Uterus (tissue), 3 donors: ENCODE measurements at regions not wholly inside any gene's neighbourhood (a gene's known extent, or its start where the extent isn't known, plus 50 kb on each side); places are given as distances from the start of the nearest gene placed in this dataset.

ENCODE experiments used
- DNase-seq, 2 donors: peaks; one replicate each; pipeline ENCODE4 v3.0.0-alpha.2; 2019 to 2020
- H3K27ac ChIP-seq, 2 donors: fragments of 200-600 bp; sonication (generic); 1 replicate in 1 of 2; 2 replicates in 1 of 2; pipeline ENCODE4 v1.5.1; 2016 to 2018
- H3K27me3 ChIP-seq, 2 donors: fragments of 200-600 bp; sonication (generic); one replicate each; pipeline ENCODE4 v1.5.1; 2018 to 2019; ENCODE audit warnings: control low read depth in 1 of 2
- H3K36me3 ChIP-seq, 2 donors: fragments of 200-600 bp; sonication (generic); one replicate each; pipeline ENCODE4 v1.5.1; 2019; ENCODE audit warnings: control low read depth in 1 of 2
- H3K4me1 ChIP-seq, 2 donors: fragments of 200-600 bp; sonication (generic); one replicate each; pipeline ENCODE4 v1.5.1; 2018 to 2019; ENCODE audit warnings: control low read depth in 1 of 2
- H3K4me3 ChIP-seq, 2 donors: fragments of 200-600 bp; sonication (generic); 1 replicate in 1 of 2; 2 replicates in 1 of 2; pipeline ENCODE4 v1.5.1; 2018 to 2019; ENCODE audit warnings: mild to moderate bottlenecking in 1 of 2
- H3K9me3 ChIP-seq, 2 donors: fragments of 200-600 bp; sonication (generic); one replicate each; pipeline ENCODE4 v1.5.1; 2019; ENCODE audit warnings: control low read depth in 1 of 2
- CTCF ChIP-seq, 4 experiments: fragments of 200-600 bp in 2 of 4; fragments of 450-650 bp in 2 of 4; sonication (generic) in 2 of 4; IDR thresholded peaks; one replicate each; pipeline ENCODE4 v1.5.1; 2016 to 2019; ENCODE audit warnings: antibody characterized with exemption in 4 of 4, mild to moderate bottlenecking in 2 of 4, moderate library complexity in 1 of 4
- POLR2A ChIP-seq, 2 donors: fragments of 450-650 bp; IDR thresholded peaks; one replicate each; pipeline ENCODE4 v1.6.1; 2016; ENCODE audit warnings: antibody characterized with exemption in 2 of 2, mild to moderate bottlenecking in 1 of 2, moderate library complexity in 1 of 2
- intact Hi-C: fragments of 100-400 bp; cut with DNase I; formaldehyde crosslinking; loops from one replicate; pipeline ENCODE4 v1.15.1; 2023; ENCODE audit warnings: low total_unique reads
- donor health status: DM: yes; HTN: yes; CAD: no.

- H3K9me3 ChIP-seq, result no peaks in the 10 kb centered on the region
- no peaks in the 10 kb centered on the region for H3K36me3 ChIP-seq
- intact Hi-C loops, result no loop called here
- H3K27me3 ChIP-seq, result no peaks in the 10 kb centered on the region
- TF ChIP-seq CTCF (IDR thresholded peaks at IDR 0.05) (no peak), POLR2A (IDR thresholded peaks at IDR 0.05) (no peak)
- no peak overlapping the region for H3K4me3 ChIP-seq
- H3K27ac ChIP-seq, result no peak overlapping the region
- H3K4me1 ChIP-seq, result no peaks in the 10 kb centered on the region
- DNase-seq, result no peak
Measured at GRCh38 chr12:24714237-24714636, 234.7 kb downstream of the BCAT1 start.

- Histone ChIP-seq H3K27me3 (no peaks in the 10 kb centered on the region), H3K27ac (no peak overlapping the region), H3K4me1 (no peaks in the 10 kb centered on the region), H3K36me3 (no peaks in the 10 kb centered on the region), H3K4me3 (no peak overlapping the region), H3K9me3 (no peaks in the 10 kb centered on the region)
- TF ChIP-seq CTCF (IDR thresholded peaks at IDR 0.05), result no peak
- TF ChIP-seq POLR2A (IDR thresholded peaks at IDR 0.05), result no peak
- no peak for DNase-seq
- intact Hi-C loops, result no loop called here
Measured at GRCh38 chr12:24711056-24712008, 237.6 kb downstream of the BCAT1 start.

- intact Hi-C loops, result no loop called here
Measured at GRCh38 chr12:24709216-24709615, 239.7 kb downstream of the BCAT1 start.

GRCh38 chr12:24708718-24709117 lies 240.2 kb downstream of the BCAT1 start:
- Histone ChIP-seq H3K4me3 (no peak overlapping the region), H3K27me3 (no peaks in the 10 kb centered on the region), H3K27ac (no peak overlapping the region), H3K36me3 (no peaks in the 10 kb centered on the region), H3K9me3 (no peaks in the 10 kb centered on the region), H3K4me1 (no peaks in the 10 kb centered on the region)
- intact Hi-C loops, result no loop called here
- no peak for DNase-seq
- TF ChIP-seq CTCF (IDR thresholded peaks at IDR 0.05) (no peak), POLR2A (IDR thresholded peaks at IDR 0.05) (no peak)

More at GRCh38 chr12:24709216-24709615, 239.7 kb downstream of the BCAT1 start:
- TF ChIP-seq CTCF (IDR thresholded peaks at IDR 0.05) (no peak), POLR2A (IDR thresholded peaks at IDR 0.05) (no peak)
- DNase-seq, result no peak
- Histone ChIP-seq H3K4me3 (no peak overlapping the region), H3K27ac (no peak overlapping the region), H3K27me3 (no peaks in the 10 kb centered on the region), H3K36me3 (no peaks in the 10 kb centered on the region), H3K9me3 (no peaks in the 10 kb centered on the region), H3K4me1 (no peaks in the 10 kb centered on the region)

- intact Hi-C loops, result no loop called here
- Histone ChIP-seq H3K36me3 (no peaks in the 10 kb centered on the region), H3K27me3 (no peaks in the 10 kb centered on the region), H3K4me3 (no peak overlapping the region), H3K4me1 (no peaks in the 10 kb centered on the region), H3K9me3 (no peaks in the 10 kb centered on the region), H3K27ac (no peak overlapping the region)
- no peak for DNase-seq
- no peak for TF ChIP-seq POLR2A (IDR thresholded peaks at IDR 0.05)
- TF ChIP-seq CTCF (IDR thresholded peaks at IDR 0.05), result no peak
Measured at GRCh38 chr12:24708043-24708442, 240.9 kb downstream of the BCAT1 start.
